Smooth muscle cell (in vitro differentiated cells): ENCODE measurements at regions not wholly inside any gene's neighbourhood (a gene's known extent, or its start where the extent isn't known, plus 50 kb on each side); places are given as distances from the start of the nearest gene placed in this dataset.

ENCODE experiments used
- DNase-seq: peaks from one replicate; lab custom pipeline; 2025; ENCODE audit not compliant: unreplicated experiment; lab: John Stamatoyannopoulos, UW
- H2AFZ ChIP-seq: fragments of 200-600 bp; sonication (generic); 2 replicates; pipeline ENCODE4 v1.6.0; 2016; ENCODE audit warnings: antibody characterized with exemption, low read depth, mild to moderate bottlenecking
- H3F3A ChIP-seq: fragments of 200-600 bp; sonication (generic); 2 replicates; pipeline ENCODE4 v1.6.0; 2017; ENCODE audit warnings: antibody characterized with exemption, low read depth
- H3K27ac ChIP-seq: fragments of 200-600 bp; sonication (generic); 2 replicates; pipeline ENCODE4 v1.5.1; 2016; ENCODE audit warnings: low read depth, mild to moderate bottlenecking
- H3K27me3 ChIP-seq: fragments of 200-600 bp; sonication (generic); 2 replicates; pipeline ENCODE4 v1.6.1; 2016; ENCODE audit warnings: low read depth, mild to moderate bottlenecking
- H3K36me3 ChIP-seq: fragments of 200-600 bp; sonication (generic); 2 replicates; pipeline ENCODE4 v1.5.1; 2016; ENCODE audit warnings: low read depth
- H3K4me1 ChIP-seq: fragments of 200-600 bp; sonication (generic); 2 replicates; pipeline ENCODE4 v1.5.1; 2016; ENCODE audit warnings: low read depth
- H3K4me2 ChIP-seq: fragments of 200-600 bp; sonication (generic); 2 replicates; pipeline ENCODE4 v1.6.0; 2016; ENCODE audit warnings: mild to moderate bottlenecking
- H3K4me3 ChIP-seq: fragments of 200-600 bp; sonication (generic); 2 replicates; pipeline ENCODE4 v1.5.1; 2016; ENCODE audit warnings: mild to moderate bottlenecking
- H3K79me2 ChIP-seq: fragments of 200-600 bp; sonication (generic); 2 replicates; pipeline ENCODE4 v1.6.0; 2016; ENCODE audit warnings: low read depth, mild to moderate bottlenecking
- H3K9ac ChIP-seq: fragments of 200-600 bp; sonication (generic); 2 replicates; pipeline ENCODE4 v1.6.0; 2016; ENCODE audit warnings: low read depth
- H3K9me3 ChIP-seq: fragments of 200-600 bp; sonication (generic); replicated peaks from 2 replicates; pipeline ENCODE4 v1.5.1; 2016; ENCODE audit warnings: low read depth
- H4K20me1 ChIP-seq: fragments of 200-600 bp; sonication (generic); 2 replicates; pipeline ENCODE4 v1.6.0; 2016; ENCODE audit warnings: low read depth
- CTCF ChIP-seq: fragments of 200-600 bp; sonication (generic); IDR thresholded peaks from 2 replicates; pipeline ENCODE4 v1.5.1; 2017; ENCODE audit warnings: borderline replicate concordance, mild to moderate bottlenecking, antibody characterized with exemption; ENCODE audit not compliant: insufficient read depth, poor library complexity, severe bottlenecking
- WGBS: methylation state at CpG from one replicate; pipeline ENCODE4 v1.1.7; 2016; ENCODE audit warnings: low lambda C conversion rate; 5-methylcytosine and 5-hydroxymethylcytosine counted together

- H3K4me3 ChIP-seq = no peak overlapping the region
- no peak for DNase-seq
- 55% methylated on average over 7 of the region's 7 CpGs for WGBS
- H3K4me1 ChIP-seq = peaks cover 11% of the 10 kb centered on the region
- H2AFZ ChIP-seq = no peak overlapping the region
- H3K4me2 ChIP-seq = no peak overlapping the region
- no peak overlapping the region for H3K9ac ChIP-seq
- no peaks in the 10 kb centered on the region for H3K27me3 ChIP-seq
- no peaks in the 10 kb centered on the region for H3K9me3 ChIP-seq
- no peak for TF ChIP-seq CTCF
- H3K27ac ChIP-seq = peak overlapping the region; percentile 14
- no peaks in the 10 kb centered on the region for H3K36me3 ChIP-seq
- H3K79me2 ChIP-seq = no peaks in the 10 kb centered on the region
- H4K20me1 ChIP-seq = no peaks in the 10 kb centered on the region
- H3F3A ChIP-seq = no peaks in the 10 kb centered on the region
These were observed 324.5 kb downstream of the SOX4 start for GRCh38 chr6:21918041-21918440.

GRCh38 chr6:21918666-21919065, 325.1 kb downstream of the SOX4 start:
- Histone ChIP-seq H3K9ac (no peak overlapping the region), H3K4me1 (peaks cover 11% of the 10 kb centered on the region), H4K20me1 (no peaks in the 10 kb centered on the region), H3K27ac (peak overlapping the region; percentile 14), H3K4me3 (no peak overlapping the region), H3K36me3 (no peaks in the 10 kb centered on the region), H3K79me2 (no peaks in the 10 kb centered on the region), H3K27me3 (no peaks in the 10 kb centered on the region), H3K9me3 (no peaks in the 10 kb centered on the region), H3F3A (no peaks in the 10 kb centered on the region), H2AFZ (no peak overlapping the region), H3K4me2 (no peak overlapping the region)
- no peak for DNase-seq
- WGBS = 65% methylated on average over 4 of the region's 4 CpGs
- no peak for TF ChIP-seq CTCF

DNA sequence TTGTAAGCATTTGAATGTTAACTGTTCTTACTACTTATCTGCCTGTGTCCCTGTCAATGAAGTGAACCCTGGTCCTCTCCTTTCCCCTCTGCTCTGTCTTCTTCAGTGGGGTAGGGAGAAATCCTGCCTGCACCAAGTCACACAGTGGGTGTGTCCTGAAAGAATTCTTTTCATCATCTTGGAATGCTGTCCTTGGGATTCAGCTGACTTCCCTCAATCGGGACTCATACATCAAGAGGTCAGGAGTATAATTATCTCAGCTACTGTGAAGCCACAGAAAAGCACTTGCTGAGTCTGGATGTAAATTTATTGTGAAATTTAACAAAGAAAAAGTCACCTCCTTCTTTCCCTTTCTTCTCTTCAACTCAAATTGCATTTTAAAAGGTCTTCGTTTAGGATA, 328.5 kb downstream of the SOX4 start:
- Histone ChIP-seq H3K27ac (peak overlapping the region; percentile 6), H3K79me2 (no peaks in the 10 kb centered on the region), H3K36me3 (no peaks in the 10 kb centered on the region), H4K20me1 (no peaks in the 10 kb centered on the region), H2AFZ (no peak overlapping the region), H3K9ac (no peak overlapping the region), H3F3A (no peaks in the 10 kb centered on the region), H3K4me1 (peaks cover 11% of the 10 kb centered on the region), H3K27me3 (no peaks in the 10 kb centered on the region), H3K4me3 (no peak overlapping the region), H3K9me3 (no peaks in the 10 kb centered on the region), H3K4me2 (peak overlapping the region; percentile 33)
- no peak for TF ChIP-seq CTCF
- DNase-seq = no peak
- WGBS = 12% methylated on average over 2 of the region's 2 CpGs

GRCh38 chr6:21924002-21924401, 330.5 kb downstream of the SOX4 start:
- no peak for DNase-seq
- H3K9ac ChIP-seq = no peak overlapping the region
- no peak overlapping the region for H3K4me2 ChIP-seq
- H2AFZ ChIP-seq = no peak overlapping the region
- no peaks in the 10 kb centered on the region for H3K79me2 ChIP-seq
- H4K20me1 ChIP-seq = no peaks in the 10 kb centered on the region
- H3F3A ChIP-seq = no peaks in the 10 kb centered on the region
- H3K27me3 ChIP-seq = no peaks in the 10 kb centered on the region
- H3K4me3 ChIP-seq = no peak overlapping the region
- 81% methylated on average over 3 of the region's 3 CpGs for WGBS
- no peaks in the 10 kb centered on the region for H3K9me3 ChIP-seq
- peaks cover 11% of the 10 kb centered on the region for H3K4me1 ChIP-seq
- H3K36me3 ChIP-seq = no peaks in the 10 kb centered on the region
- no peak for TF ChIP-seq CTCF
- no peak overlapping the region for H3K27ac ChIP-seq
